Central memory CD8-positive, alpha-beta T cell (primary cell): ENCODE measurements at regions not wholly inside any gene's neighbourhood (a gene's known extent, or its start where the extent isn't known, plus 50 kb on each side); places are given as distances from the start of the nearest gene placed in this dataset.

Source experiments
- ATAC-seq: fragments of 150-1000 bp; cut with Tn5 transposase; replicated peaks from 2 replicates; pipeline ENCODE4 v1.10.0; 2022; ENCODE audit warnings: mild to moderate bottlenecking, moderate FRiP score, moderate number of reproducible peaks; ENCODE audit not compliant: poor library complexity, severe bottlenecking; ENCODE audit errors: extremely low read depth
- DNase-seq, 2 donors: peaks; one replicate each; pipeline ENCODE4 v3.0.0; 2021; ENCODE audit warnings: low spot score in 2 of 2
- H3K27ac Mint-ChIP-seq: one replicate; pipeline ENCODE4 v1.8.0; 2022; ENCODE audit warnings: low read depth, mild to moderate bottlenecking, moderate library complexity, mixed read lengths
- H3K27me3 Mint-ChIP-seq: one replicate; pipeline ENCODE4 v1.8.0; 2022; ENCODE audit warnings: mixed read lengths
- H3K36me3 Mint-ChIP-seq: one replicate; pipeline ENCODE4 v1.8.0; 2022; ENCODE audit warnings: mild to moderate bottlenecking, moderate library complexity, mixed read lengths; ENCODE audit not compliant: insufficient read depth
- H3K4me1 Mint-ChIP-seq: one replicate; pipeline ENCODE4 v1.8.0; 2022; ENCODE audit warnings: mixed read lengths
- H3K4me3 Mint-ChIP-seq: one replicate; pipeline ENCODE4 v1.8.0; 2022; ENCODE audit warnings: mild to moderate bottlenecking, moderate library complexity, mixed read lengths
- H3K9me3 Mint-ChIP-seq: one replicate; pipeline ENCODE4 v1.8.0; 2022; ENCODE audit warnings: mixed read lengths

DNA sequence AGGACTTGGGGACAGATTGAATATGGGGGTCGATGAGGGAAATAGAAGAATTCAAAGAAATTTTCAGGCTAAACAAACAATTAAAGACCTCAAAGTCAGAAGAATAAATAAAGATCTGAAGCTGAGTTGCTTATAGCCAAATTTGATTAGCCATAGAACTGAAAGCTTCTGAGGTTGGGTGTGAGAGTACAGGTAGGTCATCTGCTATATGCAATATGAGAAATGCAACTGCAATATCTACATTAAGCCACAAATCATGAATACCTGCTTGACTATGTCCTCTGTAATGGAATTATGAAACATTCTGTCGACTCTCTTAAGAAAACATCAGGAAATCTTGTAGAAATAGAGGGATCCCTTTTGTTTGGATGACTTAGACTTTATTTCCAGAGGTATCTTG lies 192.1 kb upstream of the PCDH15 start:
- DNase-seq (no peak), ATAC-seq (no peak)
- Mint-ChIP-seq H3K4me3 (no peak overlapping the region), H3K9me3 (peaks cover 20% of the 10 kb centered on the region), H3K36me3 (no peaks in the 10 kb centered on the region), H3K27me3 (no peaks in the 10 kb centered on the region), H3K4me1 (no peaks in the 10 kb centered on the region), H3K27ac (no peak overlapping the region)

DNA sequence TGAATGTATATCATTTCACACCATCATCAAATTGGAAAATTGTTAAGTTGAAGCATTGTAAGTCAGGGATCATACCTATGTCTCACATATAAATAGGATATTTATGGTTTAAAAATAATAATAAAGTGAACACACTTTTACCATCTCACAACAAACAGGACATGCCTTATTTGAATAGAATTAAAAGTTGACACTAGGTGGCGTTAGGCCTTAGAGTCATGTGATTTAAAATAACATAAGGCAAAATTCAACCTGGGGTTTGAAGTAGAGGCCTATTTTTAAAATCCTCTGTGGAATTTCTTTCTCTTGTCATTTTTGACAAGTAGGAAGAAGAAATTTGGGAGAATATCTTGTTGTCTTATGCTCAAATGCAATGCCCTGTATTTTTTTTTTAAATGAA lies 184.7 kb upstream of the PCDH15 start:
- H3K27ac Mint-ChIP-seq, result no peak overlapping the region
- H3K9me3 Mint-ChIP-seq, result peaks cover 11% of the 10 kb centered on the region
- ATAC-seq (no peak), DNase-seq (no peak)
- no peaks in the 10 kb centered on the region for H3K27me3 Mint-ChIP-seq
- no peak overlapping the region for H3K4me3 Mint-ChIP-seq
- no peaks in the 10 kb centered on the region for H3K4me1 Mint-ChIP-seq
- H3K36me3 Mint-ChIP-seq, result no peaks in the 10 kb centered on the region

GRCh38 chr10:54983255-54983654 lies 182.2 kb upstream of the PCDH15 start:
- Mint-ChIP-seq H3K27me3 (no peaks in the 10 kb centered on the region), H3K9me3 (peaks cover 4% of the 10 kb centered on the region), H3K4me3 (no peak overlapping the region), H3K36me3 (no peaks in the 10 kb centered on the region), H3K4me1 (no peaks in the 10 kb centered on the region), H3K27ac (no peak overlapping the region)
- DNase-seq (no peak), ATAC-seq (no peak)

DNA sequence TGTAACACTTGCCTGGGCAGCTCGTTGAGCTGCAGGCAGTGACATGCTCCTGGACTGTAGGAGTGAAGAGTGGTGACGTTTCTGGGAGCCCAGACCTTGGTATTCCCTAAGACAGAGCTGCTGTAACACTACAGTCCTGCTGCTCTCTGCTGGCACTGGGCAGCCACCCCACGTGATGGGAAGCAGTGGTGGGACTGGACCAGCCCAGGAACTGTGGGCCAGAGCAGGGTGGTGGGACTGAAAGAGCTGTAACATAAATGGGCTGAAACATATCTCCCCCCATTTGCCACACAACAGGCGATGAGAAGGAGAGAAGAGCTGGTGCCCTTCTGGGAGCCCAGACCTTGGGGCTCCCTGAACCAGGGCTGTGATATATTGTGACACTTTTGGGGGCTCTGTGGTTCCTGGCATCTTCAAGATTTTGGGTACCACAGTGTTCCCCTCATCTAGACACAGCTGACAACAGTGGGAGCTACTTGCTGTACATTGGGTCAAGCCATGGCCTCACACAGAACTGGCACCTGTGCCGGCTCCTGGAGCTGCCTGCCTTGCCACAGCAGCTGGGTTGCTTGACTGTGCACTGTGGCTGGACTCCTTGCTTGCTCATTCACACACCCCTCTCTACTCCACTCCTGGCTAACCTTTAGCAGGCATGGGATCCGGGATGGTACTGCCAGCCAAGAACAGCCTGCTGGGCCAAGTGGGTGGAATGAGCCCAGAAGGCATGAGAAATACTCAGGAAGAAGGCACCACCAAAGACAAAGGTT lies 161.3 kb upstream of the PCDH15 start:
- no peak overlapping the region for H3K4me3 Mint-ChIP-seq
- no peaks in the 10 kb centered on the region for H3K36me3 Mint-ChIP-seq
- DNase-seq (no peak), ATAC-seq (no peak)
- no peaks in the 10 kb centered on the region for H3K27me3 Mint-ChIP-seq
- H3K4me1 Mint-ChIP-seq, result no peaks in the 10 kb centered on the region
- peaks cover 25% of the 10 kb centered on the region for H3K9me3 Mint-ChIP-seq
- no peak overlapping the region for H3K27ac Mint-ChIP-seq

DNA sequence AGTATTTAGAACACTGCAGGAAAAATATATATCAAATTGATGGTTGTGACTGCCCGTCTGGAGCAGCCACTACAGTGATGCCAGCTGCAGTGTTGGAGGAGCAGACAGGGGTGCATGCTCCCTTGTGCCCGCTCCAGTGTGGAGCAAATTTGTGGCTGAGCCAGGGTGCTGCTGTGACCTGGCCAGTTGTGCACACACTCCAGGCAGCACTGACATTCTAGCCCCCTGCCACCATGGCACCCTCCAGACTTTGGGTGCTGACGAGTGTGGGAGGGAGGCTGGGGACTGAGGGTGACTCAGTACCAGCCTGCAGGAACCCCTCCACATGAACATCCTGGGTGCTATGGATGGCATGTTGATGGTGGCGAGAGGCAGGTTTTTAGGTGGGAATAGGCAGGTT lies 160.0 kb upstream of the PCDH15 start:
- Mint-ChIP-seq H3K4me3 (no peak overlapping the region), H3K4me1 (no peaks in the 10 kb centered on the region), H3K27me3 (no peaks in the 10 kb centered on the region), H3K9me3 (peaks cover 30% of the 10 kb centered on the region), H3K27ac (no peak overlapping the region), H3K36me3 (no peaks in the 10 kb centered on the region)
- ATAC-seq (no peak), DNase-seq (no peak)

GRCh38 chr10:54958844-54959243 lies 157.8 kb upstream of the PCDH15 start:
- no peaks in the 10 kb centered on the region for H3K4me1 Mint-ChIP-seq
- no peak overlapping the region for H3K27ac Mint-ChIP-seq
- no peak overlapping the region for H3K4me3 Mint-ChIP-seq
- no peak for DNase-seq
- peaks cover 34% of the 10 kb centered on the region for H3K9me3 Mint-ChIP-seq
- H3K27me3 Mint-ChIP-seq, result no peaks in the 10 kb centered on the region
- H3K36me3 Mint-ChIP-seq, result no peaks in the 10 kb centered on the region
- ATAC-seq, result no peak

DNA sequence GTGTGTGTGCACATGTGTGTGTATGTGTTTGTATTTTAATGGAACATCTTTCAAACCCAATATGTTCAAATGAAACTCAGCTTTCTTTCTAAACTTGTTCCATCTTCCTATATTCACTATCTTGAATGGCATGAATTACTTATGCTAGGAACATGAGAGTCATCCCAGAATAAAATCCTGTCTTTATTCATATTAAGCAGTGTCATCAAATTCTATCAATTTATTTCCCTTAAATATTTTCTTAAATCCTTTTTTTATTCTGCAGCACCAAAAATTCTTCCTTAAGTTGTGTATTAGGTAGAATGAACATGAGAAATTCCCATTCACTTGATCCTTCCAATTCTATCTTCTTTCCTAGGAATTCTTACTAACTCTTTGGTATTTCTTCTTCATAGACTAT lies 146.6 kb upstream of the PCDH15 start:
- H3K27me3 Mint-ChIP-seq, result no peaks in the 10 kb centered on the region
- no peaks in the 10 kb centered on the region for H3K36me3 Mint-ChIP-seq
- DNase-seq, result no peak
- no peak overlapping the region for H3K4me3 Mint-ChIP-seq
- H3K27ac Mint-ChIP-seq, result no peak overlapping the region
- H3K4me1 Mint-ChIP-seq, result no peaks in the 10 kb centered on the region
- H3K9me3 Mint-ChIP-seq, result peaks cover 23% of the 10 kb centered on the region
- no peak for ATAC-seq

DNA sequence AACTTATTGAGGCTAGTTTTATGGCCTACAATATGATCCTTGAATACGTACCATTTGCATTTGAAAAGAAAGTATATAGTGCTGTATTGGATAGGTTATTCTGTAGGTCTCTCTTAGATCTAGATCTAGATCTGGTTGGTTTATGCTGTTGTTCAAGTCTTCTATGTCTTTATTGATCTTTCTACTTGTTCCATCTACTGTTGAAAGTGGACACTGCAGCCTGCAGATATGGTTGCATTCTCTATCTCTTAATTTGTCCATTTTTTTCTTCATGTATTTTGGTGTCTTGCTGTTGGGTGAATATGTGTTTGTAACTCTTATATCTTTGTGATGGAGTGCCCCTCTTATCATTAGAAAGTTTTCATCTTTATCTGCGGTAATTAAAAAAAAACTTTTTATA lies 139.4 kb upstream of the PCDH15 start:
- H3K4me1 Mint-ChIP-seq, result no peaks in the 10 kb centered on the region
- H3K4me3 Mint-ChIP-seq, result no peak overlapping the region
- no peaks in the 10 kb centered on the region for H3K27me3 Mint-ChIP-seq
- no peak for ATAC-seq
- no peaks in the 10 kb centered on the region for H3K36me3 Mint-ChIP-seq
- DNase-seq, result no peak
- peaks cover 25% of the 10 kb centered on the region for H3K9me3 Mint-ChIP-seq
- no peak overlapping the region for H3K27ac Mint-ChIP-seq

DNA sequence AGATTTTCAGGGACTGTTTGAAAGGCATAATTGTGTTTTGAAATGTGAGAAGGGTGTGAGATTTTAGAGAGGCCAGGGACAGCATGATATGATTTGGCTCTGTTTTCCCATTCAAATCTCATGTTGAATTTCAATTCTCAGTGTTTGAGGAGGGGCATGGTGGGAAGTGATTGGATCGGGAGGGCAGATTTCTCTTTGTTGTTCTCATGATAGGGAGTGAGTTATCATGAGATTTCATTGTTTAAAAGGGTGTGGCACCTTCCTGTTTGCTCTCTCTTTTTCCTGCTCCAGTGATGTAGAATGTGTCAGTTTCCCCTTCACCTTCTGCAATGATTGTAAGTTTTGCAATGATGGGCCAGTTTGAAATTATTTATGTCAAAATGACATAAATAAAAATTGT lies 113.0 kb upstream of the PCDH15 start:
- H3K27ac Mint-ChIP-seq, result no peak overlapping the region
- DNase-seq, result no peak
- peaks cover 18% of the 10 kb centered on the region for H3K9me3 Mint-ChIP-seq
- ATAC-seq, result no peak
- no peaks in the 10 kb centered on the region for H3K4me1 Mint-ChIP-seq
- no peaks in the 10 kb centered on the region for H3K36me3 Mint-ChIP-seq
- no peak overlapping the region for H3K4me3 Mint-ChIP-seq
- no peaks in the 10 kb centered on the region for H3K27me3 Mint-ChIP-seq

GRCh38 chr10:54909165-54909564 lies 108.1 kb upstream of the PCDH15 start:
- Mint-ChIP-seq H3K27me3 (no peaks in the 10 kb centered on the region), H3K4me1 (no peaks in the 10 kb centered on the region), H3K9me3 (peaks cover 18% of the 10 kb centered on the region), H3K27ac (no peak overlapping the region), H3K4me3 (no peak overlapping the region), H3K36me3 (no peaks in the 10 kb centered on the region)
- DNase-seq (no peak), ATAC-seq (no peak)

DNA sequence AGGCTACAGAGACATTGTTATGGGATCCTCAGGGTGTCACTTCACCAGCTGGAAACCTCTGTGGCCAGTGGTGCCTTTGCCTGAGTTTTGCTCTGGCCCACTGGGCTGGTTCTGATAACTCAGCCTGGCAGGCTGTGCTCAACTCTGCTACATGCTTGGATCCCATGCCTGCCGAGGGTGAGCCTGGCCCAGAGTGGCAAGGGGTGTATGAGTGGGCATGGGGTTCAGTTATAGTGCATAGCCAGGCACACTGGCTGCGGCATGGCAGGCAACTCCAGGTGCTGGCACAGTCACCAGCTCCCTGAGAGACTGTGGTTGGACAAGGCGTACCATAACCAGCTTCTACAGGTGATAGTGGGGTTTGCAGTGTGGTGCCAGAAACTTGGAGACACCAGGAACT lies 107.0 kb upstream of the PCDH15 start:
- Mint-ChIP-seq H3K27me3 (no peaks in the 10 kb centered on the region), H3K4me1 (no peaks in the 10 kb centered on the region), H3K27ac (no peak overlapping the region), H3K9me3 (peaks cover 18% of the 10 kb centered on the region), H3K36me3 (no peaks in the 10 kb centered on the region), H3K4me3 (no peak overlapping the region)
- no peak for DNase-seq
- no peak for ATAC-seq

DNA sequence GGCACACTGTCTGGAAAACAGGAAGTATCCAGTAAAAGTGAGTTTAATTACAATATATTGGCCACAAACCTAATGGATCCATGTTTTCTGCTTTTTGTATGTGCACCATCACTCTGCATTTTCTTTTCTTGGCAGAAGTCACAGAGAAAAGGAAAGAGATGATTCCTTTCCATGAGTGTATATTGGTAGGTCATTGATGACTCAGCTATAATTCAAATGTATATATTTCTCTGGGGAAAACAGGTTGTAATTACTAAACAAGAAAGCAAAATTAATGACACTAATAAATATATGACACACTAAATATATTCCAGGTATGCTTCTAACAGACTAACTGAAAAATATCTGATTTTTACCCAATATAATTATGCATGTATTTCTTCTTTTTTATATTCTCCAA lies 105.9 kb upstream of the PCDH15 start:
- no peak for DNase-seq
- H3K4me3 Mint-ChIP-seq, result no peak overlapping the region
- H3K9me3 Mint-ChIP-seq, result peaks cover 11% of the 10 kb centered on the region

GRCh38 chr10:54905578-54906192 lies 104.7 kb upstream of the PCDH15 start:
- Mint-ChIP-seq H3K36me3 (no peaks in the 10 kb centered on the region), H3K4me1 (no peaks in the 10 kb centered on the region), H3K27me3 (no peaks in the 10 kb centered on the region), H3K4me3 (no peak overlapping the region), H3K27ac (no peak overlapping the region), H3K9me3 (peaks cover 8% of the 10 kb centered on the region)
- no peak for DNase-seq
- no peak for ATAC-seq

More for the DNA sequence above, 105.9 kb upstream of the PCDH15 start:
- Mint-ChIP-seq H3K27ac (no peak overlapping the region), H3K4me1 (no peaks in the 10 kb centered on the region), H3K27me3 (no peaks in the 10 kb centered on the region), H3K36me3 (no peaks in the 10 kb centered on the region)
- no peak for ATAC-seq
